ENCODE measurements at regions not wholly inside any gene's neighbourhood (a gene's known extent, or its start where the extent isn't known, plus 50 kb on each side); places are given as distances from the start of the nearest gene placed in this dataset.

GRCh38 chr7:68457481-68457880 lies 1140.8 kb upstream of the AUTS2 start:
- no peak for DNase-seq

GRCh38 chr7:68458010-68458908 lies 1140.0 kb upstream of the AUTS2 start:
- DNase-seq = no peak

DNA sequence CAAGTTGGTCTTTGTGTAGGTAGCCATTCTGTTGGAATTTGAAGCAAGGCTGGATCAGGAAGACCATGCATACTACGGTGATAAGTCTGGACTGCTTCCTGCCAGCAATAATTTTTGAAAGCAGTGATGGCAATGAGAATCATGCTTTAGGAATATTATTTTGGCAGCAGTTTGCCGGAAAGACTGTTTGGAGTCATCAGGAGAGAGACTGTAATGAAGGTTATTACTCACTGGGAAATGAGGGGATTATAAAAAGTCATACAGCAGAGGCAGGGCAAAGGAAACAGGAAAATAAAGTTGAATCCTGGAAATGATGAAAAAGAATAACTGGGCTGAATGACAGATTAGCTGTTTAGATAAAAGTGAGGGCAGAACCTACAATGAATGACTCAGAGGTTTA lies 1136.8 kb upstream of the AUTS2 start:
- DNase-seq = no peak

DNA sequence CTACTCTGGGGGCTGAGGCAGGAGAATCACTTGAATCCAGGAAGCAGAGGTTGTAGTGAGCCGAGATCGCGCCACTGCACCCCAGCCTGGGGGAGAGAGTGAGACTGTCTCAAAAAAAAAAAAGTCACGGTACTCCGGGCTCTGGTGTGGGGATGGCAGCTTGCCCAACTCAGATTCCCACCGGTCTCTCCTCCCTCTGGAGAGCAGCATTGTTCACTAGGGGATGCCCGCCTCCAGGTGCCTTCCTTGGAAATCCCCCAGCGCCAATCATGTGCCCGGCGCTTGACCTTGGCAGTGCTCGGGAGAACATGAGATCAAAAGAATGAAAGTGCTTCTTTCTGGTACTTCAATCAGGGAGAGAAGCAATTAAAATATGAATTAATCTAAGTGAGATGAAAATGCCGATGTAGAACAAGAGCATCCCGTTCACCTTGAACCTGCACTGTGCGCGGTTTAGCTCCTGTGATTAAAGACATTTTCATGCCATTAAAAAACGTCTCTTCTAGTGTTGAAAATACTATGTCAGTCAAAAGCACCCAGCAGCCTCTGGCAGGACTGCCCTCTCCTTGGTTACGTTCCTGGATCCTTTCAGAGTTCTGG lies 1127.3 kb upstream of the AUTS2 start:
- peak; percentile 64 for DNase-seq

- DNase-seq = no peak
Observed at GRCh38 chr7:68472688-68473087, 1125.6 kb upstream of the AUTS2 start.

- DNase-seq = peak; percentile 61
Observed at GRCh38 chr7:68474661-68475216, 1123.5 kb upstream of the AUTS2 start.

- DNase-seq = no peak
Observed at GRCh38 chr7:68476966-68477365, 1121.3 kb upstream of the AUTS2 start.

DNA sequence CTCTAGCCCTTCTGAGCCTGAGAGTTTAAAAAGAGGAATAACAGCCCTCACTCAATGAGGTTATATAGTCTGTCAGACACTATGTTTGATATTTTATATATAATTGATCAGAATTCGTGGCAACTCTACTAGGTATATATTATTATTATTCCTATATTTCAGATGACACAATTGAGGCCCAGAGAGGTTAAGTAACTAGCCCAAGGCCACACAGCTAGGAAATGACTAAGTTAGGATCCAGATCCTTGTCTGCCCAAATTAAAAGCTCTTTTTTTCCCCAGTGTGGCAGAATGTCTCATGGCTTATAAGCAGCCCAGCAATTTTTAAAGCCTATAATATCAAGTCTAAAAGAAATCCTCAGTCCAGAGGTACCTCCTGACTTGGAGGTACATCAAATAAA lies 1119.9 kb upstream of the AUTS2 start:
- DNase-seq = no peak

DNA sequence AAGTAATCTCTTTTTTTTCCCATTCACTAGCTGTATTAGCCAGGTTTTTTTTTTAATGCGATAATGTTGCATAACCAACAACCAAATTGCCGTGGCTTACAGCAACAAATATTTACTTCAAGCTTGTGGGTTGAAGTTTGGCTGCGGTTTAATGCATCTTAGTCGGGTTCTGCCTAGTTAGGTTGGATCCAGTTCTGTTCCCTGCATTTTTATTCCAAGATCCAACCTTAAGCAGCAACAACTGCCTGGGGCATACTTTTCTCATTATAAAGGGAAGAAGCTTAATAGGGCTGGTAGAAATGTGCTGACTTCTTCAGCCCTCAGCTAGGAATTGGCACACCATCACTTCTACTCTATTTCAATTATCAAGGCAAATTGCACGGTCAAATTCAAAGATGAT lies 1115.5 kb upstream of the AUTS2 start:
- DNase-seq = no peak

DNA sequence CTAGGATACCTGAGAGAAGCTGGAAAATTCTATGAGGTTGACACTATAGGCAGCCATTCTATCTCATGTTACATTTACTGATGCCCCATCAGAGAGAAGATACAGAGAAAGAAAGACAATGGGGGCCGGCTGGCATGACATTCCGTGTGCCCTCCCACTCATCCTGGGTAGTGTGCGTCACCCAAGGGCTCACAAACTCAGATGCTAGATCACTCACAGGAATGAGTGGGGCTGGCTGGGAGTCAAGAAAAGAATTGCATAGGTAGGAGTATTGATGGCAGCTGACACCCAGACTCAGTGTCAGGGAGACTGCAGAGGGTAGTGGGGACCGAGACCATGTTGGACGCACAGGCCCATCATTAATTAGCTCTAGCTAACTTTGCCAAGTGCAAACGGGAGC lies 1113.5 kb upstream of the AUTS2 start:
- no peak for DNase-seq

DNA sequence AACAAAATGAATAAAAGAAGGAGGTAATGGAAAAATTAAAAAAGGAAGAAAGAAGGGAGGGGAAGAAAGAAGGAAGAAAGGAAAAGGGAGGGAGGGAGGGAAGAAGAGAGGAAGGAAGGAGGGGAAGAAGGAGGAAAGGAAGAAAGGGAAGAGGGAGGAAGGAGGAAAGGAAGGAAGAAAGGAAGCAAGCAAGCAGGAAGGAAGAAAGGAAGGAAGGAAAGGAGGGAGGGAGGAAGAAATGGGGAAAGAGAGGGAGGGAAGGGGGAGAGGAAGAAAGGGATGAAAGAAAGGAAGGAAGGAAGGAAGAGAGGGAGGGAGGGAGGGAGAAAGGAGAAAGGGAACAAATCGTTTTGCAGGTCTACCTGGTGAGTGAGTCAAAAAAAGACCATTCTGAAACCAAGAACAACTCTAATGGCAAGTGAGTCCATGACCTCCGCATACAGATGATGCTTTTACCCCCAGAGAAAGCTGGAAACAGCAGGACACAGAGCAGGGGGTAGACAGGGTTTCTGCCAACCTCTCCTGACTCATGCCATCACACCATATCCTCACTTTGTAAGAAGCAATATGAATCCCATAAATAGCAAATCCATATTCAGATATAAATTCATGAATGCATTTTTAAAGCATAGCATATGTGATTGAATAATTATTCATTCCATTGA lies 1112.9 kb upstream of the AUTS2 start:
- no peak for DNase-seq

GRCh38 chr7:68488341-68489060 lies 1109.8 kb upstream of the AUTS2 start:
- DNase-seq = peak; percentile 78

- no peak for DNase-seq
Observed at GRCh38 chr7:68491523-68492358, 1106.5 kb upstream of the AUTS2 start.

DNA sequence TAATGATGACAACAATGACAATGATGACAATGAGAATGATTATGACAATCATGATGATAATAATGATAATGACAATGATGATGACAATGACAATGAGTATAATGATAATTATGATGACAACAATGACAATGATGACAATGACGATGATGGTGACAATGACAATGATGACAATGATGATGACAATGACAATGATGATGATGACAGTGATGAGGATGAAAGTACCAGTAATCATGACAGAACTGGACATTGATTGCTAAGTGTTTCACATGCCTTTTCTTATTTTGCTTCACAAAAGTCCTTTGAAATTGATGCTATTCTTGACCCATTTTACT lies 1106.0 kb upstream of the AUTS2 start:
- DNase-seq = no peak

DNA sequence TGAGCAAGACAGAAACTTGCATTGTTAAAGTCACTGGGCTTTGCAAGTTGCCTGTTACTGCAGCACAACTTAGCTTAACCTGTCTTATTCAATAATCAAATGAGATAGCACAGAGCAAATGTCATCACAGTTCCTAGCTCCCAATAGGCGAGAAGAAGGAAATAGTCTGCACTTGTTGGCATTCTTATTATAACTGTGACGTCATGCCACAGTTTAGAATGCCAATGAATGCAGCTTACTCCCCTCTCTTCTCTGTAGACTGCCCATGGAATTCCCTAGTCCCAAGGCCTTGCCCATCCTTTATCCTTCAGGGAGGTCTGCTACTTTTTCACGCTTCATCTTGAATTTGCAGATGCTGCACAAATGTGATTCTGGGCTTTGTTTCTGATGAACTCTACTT lies 1094.9 kb upstream of the AUTS2 start:
- DNase-seq = no peak

GRCh38 chr7:68504716-68505115 lies 1093.6 kb upstream of the AUTS2 start:
- no peak for DNase-seq

- no peak for DNase-seq
Observed at GRCh38 chr7:68505721-68506120, 1092.6 kb upstream of the AUTS2 start.

GRCh38 chr7:68507668-68508067 lies 1090.6 kb upstream of the AUTS2 start:
- no peak for DNase-seq

DNA sequence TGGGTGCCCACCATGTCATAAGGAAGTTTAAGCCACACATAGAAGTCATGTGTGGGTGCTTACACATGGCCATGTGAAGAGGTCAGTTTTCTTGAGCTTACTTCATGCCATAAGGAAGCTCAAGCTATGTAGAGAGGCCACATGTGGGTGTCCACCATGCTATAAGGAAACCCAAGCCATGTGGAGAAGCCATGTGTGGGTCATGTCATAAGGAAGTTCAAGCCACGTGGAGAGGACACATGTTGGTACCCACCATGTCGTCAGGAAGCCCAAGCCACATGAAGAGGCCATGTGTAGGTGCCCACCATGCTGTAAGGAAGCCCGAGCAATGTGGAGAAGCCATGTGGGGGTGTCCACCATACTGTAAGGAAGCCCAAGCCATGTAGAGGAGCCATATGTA lies 1089.2 kb upstream of the AUTS2 start:
- DNase-seq = no peak

DNA sequence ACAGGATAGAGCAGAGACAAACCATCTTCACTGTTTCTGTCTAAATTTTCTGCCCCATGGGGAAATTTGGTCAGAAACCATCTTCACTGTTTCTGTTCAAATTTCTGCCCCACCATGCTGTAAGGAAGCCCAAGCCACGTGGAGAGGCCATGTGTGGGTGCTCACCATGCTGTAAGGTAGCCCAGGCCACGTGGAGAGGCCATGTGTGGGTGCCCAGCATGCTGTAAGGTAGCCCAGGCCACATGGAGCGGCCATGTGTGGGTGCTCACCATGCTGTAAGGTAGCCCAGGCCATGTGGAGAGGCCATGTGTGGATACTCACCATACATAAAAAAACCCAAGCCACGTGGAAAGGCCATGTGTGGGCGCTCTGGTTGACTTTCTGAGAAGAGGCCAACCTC lies 1088.7 kb upstream of the AUTS2 start:
- no peak for DNase-seq

GRCh38 chr7:68511281-68511680 lies 1087.0 kb upstream of the AUTS2 start:
- peak; percentile 83 for DNase-seq

- DNase-seq = no peak
Observed at GRCh38 chr7:68512466-68512865, 1085.8 kb upstream of the AUTS2 start.

Data from NCI-H146 (cell line).